Breast epithelium (tissue), 4 donors: ENCODE measurements at regions not wholly inside any gene's neighbourhood (a gene's known extent, or its start where the extent isn't known, plus 50 kb on each side); places are given as distances from the start of the nearest gene placed in this dataset.

Source experiments
- DNase-seq, 2 donors: peaks; one replicate each; pipeline ENCODE4 v3.0.0-alpha.2; 2019; ENCODE audit warnings: low spot score in 2 of 2
- H3K27ac ChIP-seq, 2 donors: fragments of 200-600 bp; sonication (generic) in 1 of 2; one replicate each; pipeline ENCODE4 v1.5.1; 2016 to 2019; ENCODE audit warnings: mild to moderate bottlenecking in 1 of 2
- H3K27me3 ChIP-seq, 2 donors: fragments of 200-600 bp; sonication (generic) in 1 of 2; one replicate each; pipeline versions ENCODE4 v1.5.1 to v1.6.0; 2017 to 2019; ENCODE audit warnings: control low read depth in 1 of 2, mild to moderate bottlenecking in 1 of 2
- H3K36me3 ChIP-seq: fragments of 200-600 bp; one replicate; pipeline ENCODE4 v1.5.1; 2019
- H3K4me1 ChIP-seq, 2 donors: fragments of 200-600 bp; sonication (generic); one replicate each; pipeline ENCODE4 v1.5.1; 2016 to 2019; ENCODE audit warnings: control low read depth in 1 of 2
- H3K4me3 ChIP-seq, 3 donors: fragments of 200-600 bp; sonication (generic); 1 replicate in 2 of 3; 2 replicates in 1 of 3; pipeline ENCODE4 v1.5.1; 2016 to 2019; ENCODE audit warnings: mild to moderate bottlenecking in 3 of 3, moderate library complexity in 2 of 3
- H3K9me3 ChIP-seq, 2 donors: fragments of 200-600 bp; sonication (generic) in 1 of 2; one replicate each; pipeline ENCODE4 v1.5.1; 2016 to 2019; ENCODE audit warnings: control low read depth in 1 of 2
- CTCF ChIP-seq, 3 donors: fragments of 450-650 bp; IDR thresholded peaks; one replicate each; pipeline ENCODE4 v1.5.1; 2016 to 2017; ENCODE audit warnings: antibody characterized with exemption in 3 of 3, mild to moderate bottlenecking in 3 of 3, moderate library complexity in 3 of 3
- POLR2A ChIP-seq: fragments of 450-650 bp; IDR thresholded peaks from one replicate; pipeline ENCODE4 v1.6.1; 2016; ENCODE audit warnings: antibody characterized with exemption, mild to moderate bottlenecking, moderate library complexity
- POLR2AphosphoS5 ChIP-seq, 3 donors: sonication (generic); formaldehyde crosslinking; IDR thresholded peaks; one replicate each; pipeline ENCODE4 v1.6.1; 2017; ENCODE audit warnings: antibody characterized with exemption in 3 of 3
- intact Hi-C: fragments of 100-400 bp; cut with DNase I; formaldehyde crosslinking; loops from one replicate; pipeline ENCODE4 v1.15.1; 2023; ENCODE audit warnings: low total_unique reads

GRCh38 chr15:47516972-47517371 lies 200.3 kb upstream of the SEMA6D start:
- no peak overlapping the region for H3K27ac ChIP-seq
- intact Hi-C loops, result no loop called here
- no peaks in the 10 kb centered on the region for H3K4me1 ChIP-seq
- no peak for TF ChIP-seq CTCF (IDR thresholded peaks at IDR 0.05)
- TF ChIP-seq POLR2AphosphoS5 (IDR thresholded peaks at IDR 0.05), result no peak
- TF ChIP-seq POLR2A, result no peak
- H3K9me3 ChIP-seq, result no peaks in the 10 kb centered on the region
- H3K27me3 ChIP-seq, result no peaks in the 10 kb centered on the region
- DNase-seq, result no peak
- H3K4me3 ChIP-seq, result no peak overlapping the region
- no peaks in the 10 kb centered on the region for H3K36me3 ChIP-seq

- no peaks in the 10 kb centered on the region for H3K4me1 ChIP-seq
- TF ChIP-seq CTCF (IDR thresholded peaks at IDR 0.05) (no peak), POLR2AphosphoS5 (IDR thresholded peaks at IDR 0.05) (no peak), POLR2A (no peak)
- H3K27ac ChIP-seq, result no peak overlapping the region
- H3K9me3 ChIP-seq, result no peaks in the 10 kb centered on the region
- H3K4me3 ChIP-seq, result no peak overlapping the region
- H3K27me3 ChIP-seq, result no peaks in the 10 kb centered on the region
- intact Hi-C loops, result no loop called here
- DNase-seq, result no peak
- no peaks in the 10 kb centered on the region for H3K36me3 ChIP-seq
Measured at GRCh38 chr15:47517737-47518136, 199.6 kb upstream of the SEMA6D start.

GRCh38 chr15:47523681-47524475 lies 193.4 kb upstream of the SEMA6D start:
- Histone ChIP-seq H3K36me3 (no peaks in the 10 kb centered on the region), H3K9me3 (no peaks in the 10 kb centered on the region), H3K27ac (no peak overlapping the region), H3K4me3 (no peak overlapping the region), H3K4me1 (no peaks in the 10 kb centered on the region), H3K27me3 (no peaks in the 10 kb centered on the region)
- TF ChIP-seq CTCF (IDR thresholded peaks at IDR 0.05) (no peak), POLR2A (no peak), POLR2AphosphoS5 (IDR thresholded peaks at IDR 0.05) (no peak)
- DNase-seq, result no peak
- intact Hi-C loops, result no loop called here

- Histone ChIP-seq H3K36me3 (no peaks in the 10 kb centered on the region), H3K4me3 (no peak overlapping the region), H3K27ac (no peak overlapping the region), H3K9me3 (no peaks in the 10 kb centered on the region), H3K27me3 (no peaks in the 10 kb centered on the region), H3K4me1 (no peaks in the 10 kb centered on the region)
- DNase-seq, result no peak
- intact Hi-C loops, result no loop called here
- TF ChIP-seq CTCF (IDR thresholded peaks at IDR 0.05) (no peak), POLR2A (no peak), POLR2AphosphoS5 (IDR thresholded peaks at IDR 0.05) (no peak)
Measured at GRCh38 chr15:47529241-47529640, 188.1 kb upstream of the SEMA6D start.

- Histone ChIP-seq H3K27me3 (no peaks in the 10 kb centered on the region), H3K4me1 (no peaks in the 10 kb centered on the region), H3K36me3 (no peaks in the 10 kb centered on the region), H3K27ac (no peak overlapping the region), H3K4me3 (no peak overlapping the region), H3K9me3 (no peaks in the 10 kb centered on the region)
- intact Hi-C loops, result no loop called here
- TF ChIP-seq POLR2AphosphoS5 (IDR thresholded peaks at IDR 0.05), result no peak
- no peak for TF ChIP-seq POLR2A
- no peak for TF ChIP-seq CTCF (IDR thresholded peaks at IDR 0.05)
- no peak for DNase-seq
Measured at GRCh38 chr15:47534673-47535072, 182.6 kb upstream of the SEMA6D start.
